ENCODE measurements at regions not wholly inside any gene's neighbourhood (a gene's known extent, or its start where the extent isn't known, plus 50 kb on each side); places are given as distances from the start of the nearest gene placed in this dataset.

DNA sequence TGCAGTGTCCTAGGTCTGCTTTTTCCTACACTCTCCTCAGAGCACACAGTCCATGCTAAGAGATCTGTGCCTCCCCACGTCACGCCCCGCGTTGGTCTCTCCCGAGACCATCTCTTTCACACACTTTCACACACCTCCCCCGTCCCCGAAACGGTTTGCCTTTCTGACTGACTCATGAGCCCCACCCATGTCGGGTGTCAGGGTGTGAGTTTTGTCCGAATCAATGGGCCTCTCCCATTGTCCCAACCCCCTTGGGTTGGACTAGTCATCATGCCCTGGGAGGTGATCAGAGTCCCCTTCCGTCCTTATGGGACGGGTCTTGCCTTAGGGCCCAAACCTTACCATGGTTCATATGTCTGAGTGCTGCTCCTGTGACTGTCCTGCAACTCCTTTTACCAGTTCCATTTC is 214.0 kb upstream of the HTR2A start:
- TF ChIP-seq, protein P1, sequence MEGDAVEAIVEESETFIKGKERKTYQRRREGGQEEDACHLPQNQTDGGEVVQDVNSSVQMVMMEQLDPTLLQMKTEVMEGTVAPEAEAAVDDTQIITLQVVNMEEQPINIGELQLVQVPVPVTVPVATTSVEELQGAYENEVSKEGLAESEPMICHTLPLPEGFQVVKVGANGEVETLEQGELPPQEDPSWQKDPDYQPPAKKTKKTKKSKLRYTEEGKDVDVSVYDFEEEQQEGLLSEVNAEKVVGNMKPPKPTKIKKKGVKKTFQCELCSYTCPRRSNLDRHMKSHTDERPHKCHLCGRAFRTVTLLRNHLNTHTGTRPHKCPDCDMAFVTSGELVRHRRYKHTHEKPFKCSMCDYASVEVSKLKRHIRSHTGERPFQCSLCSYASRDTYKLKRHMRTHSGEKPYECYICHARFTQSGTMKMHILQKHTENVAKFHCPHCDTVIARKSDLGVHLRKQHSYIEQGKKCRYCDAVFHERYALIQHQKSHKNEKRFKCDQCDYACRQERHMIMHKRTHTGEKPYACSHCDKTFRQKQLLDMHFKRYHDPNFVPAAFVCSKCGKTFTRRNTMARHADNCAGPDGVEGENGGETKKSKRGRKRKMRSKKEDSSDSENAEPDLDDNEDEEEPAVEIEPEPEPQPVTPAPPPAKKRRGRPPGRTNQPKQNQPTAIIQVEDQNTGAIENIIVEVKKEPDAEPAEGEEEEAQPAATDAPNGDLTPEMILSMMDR (IDR thresholded peaks at IDR 0.05; ENCODE audit: extremely low read depth in 1 of 2, insufficient read depth in 1 of 2, low read depth in 1 of 2, low read length in 2 of 2), result no peak
- TF ChIP-seq POLR2AphosphoS5 (IDR thresholded peaks at IDR 0.05; ENCODE audit: insufficient read depth, low read depth, low read length), result no peak
